Nephron progenitor cell (in vitro differentiated cells): ENCODE measurements at regions not wholly inside any gene's neighbourhood (a gene's known extent, or its start where the extent isn't known, plus 50 kb on each side); places are given as distances from the start of the nearest gene placed in this dataset.

ENCODE experiments used
- DNase-seq: peaks from one replicate; pipeline ENCODE4 v3.0.0; 2021
- H3K27ac Mint-ChIP-seq: 2 replicates; pipeline ENCODE4 v1.8.0; 2021; ENCODE audit warnings: mild to moderate bottlenecking, moderate library complexity, mixed read lengths
- H3K27me3 Mint-ChIP-seq: 2 replicates; pipeline ENCODE4 v1.8.0; 2021; ENCODE audit warnings: mild to moderate bottlenecking, low read depth, mixed read lengths; ENCODE audit not compliant: poor library complexity
- H3K36me3 Mint-ChIP-seq: 2 replicates; pipeline ENCODE4 v1.8.0; 2021; ENCODE audit warnings: low read depth, mixed read lengths
- H3K4me1 Mint-ChIP-seq: 2 replicates; pipeline ENCODE4 v1.8.0; 2021; ENCODE audit warnings: mixed read lengths
- H3K4me3 Mint-ChIP-seq: 2 replicates; pipeline ENCODE4 v1.8.0; 2021; ENCODE audit warnings: mild to moderate bottlenecking, moderate library complexity, mixed read lengths
- H3K9me3 Mint-ChIP-seq: 2 replicates; pipeline ENCODE4 v1.8.0; 2021; ENCODE audit warnings: mild to moderate bottlenecking, moderate library complexity, mixed read lengths
- CTCF ChIP-seq: fragments of 200-600 bp; sonication (generic); IDR thresholded peaks from 2 replicates; pipeline ENCODE4 v1.5.0; 2021; ENCODE audit warnings: antibody characterized with exemption

- no peak for TF ChIP-seq CTCF
- DNase-seq = no peak
- no peak overlapping the region for H3K4me3 Mint-ChIP-seq
- peaks cover 5% of the 10 kb centered on the region for H3K27me3 Mint-ChIP-seq
- no peaks in the 10 kb centered on the region for H3K36me3 Mint-ChIP-seq
- peaks cover 15% of the 10 kb centered on the region for H3K4me1 Mint-ChIP-seq
- peaks cover 8% of the 10 kb centered on the region for H3K9me3 Mint-ChIP-seq
- no peak overlapping the region for H3K27ac Mint-ChIP-seq
These were observed 97.4 kb upstream of the SALL4 start for GRCh38 chr20:51899674-51900073.

- no peak overlapping the region for H3K4me3 Mint-ChIP-seq
- peaks cover 5% of the 10 kb centered on the region for H3K27me3 Mint-ChIP-seq
- no peak for TF ChIP-seq CTCF
- no peaks in the 10 kb centered on the region for H3K36me3 Mint-ChIP-seq
- peaks cover 8% of the 10 kb centered on the region for H3K9me3 Mint-ChIP-seq
- H3K27ac Mint-ChIP-seq = peak overlapping the region; percentile 41
- H3K4me1 Mint-ChIP-seq = peaks cover 17% of the 10 kb centered on the region
- no peak for DNase-seq
These were observed 96.5 kb upstream of the SALL4 start for GRCh38 chr20:51898788-51899187.

GRCh38 chr20:51894619-51895018, 92.3 kb upstream of the SALL4 start:
- no peaks in the 10 kb centered on the region for H3K27me3 Mint-ChIP-seq
- H3K36me3 Mint-ChIP-seq = no peaks in the 10 kb centered on the region
- H3K4me1 Mint-ChIP-seq = peaks cover 23% of the 10 kb centered on the region
- peaks cover 3% of the 10 kb centered on the region for H3K9me3 Mint-ChIP-seq
- no peak for DNase-seq
- H3K4me3 Mint-ChIP-seq = no peak overlapping the region
- TF ChIP-seq CTCF = no peak
- H3K27ac Mint-ChIP-seq = peak overlapping the region; percentile 37

- H3K27me3 Mint-ChIP-seq = no peaks in the 10 kb centered on the region
- H3K4me3 Mint-ChIP-seq = no peak overlapping the region
- H3K4me1 Mint-ChIP-seq = peaks cover 25% of the 10 kb centered on the region
- DNase-seq = no peak
- peak overlapping the region; percentile 34 for H3K27ac Mint-ChIP-seq
- TF ChIP-seq CTCF = no peak
- H3K9me3 Mint-ChIP-seq = peaks cover 3% of the 10 kb centered on the region
- H3K36me3 Mint-ChIP-seq = no peaks in the 10 kb centered on the region
These were observed 91.9 kb upstream of the SALL4 start for GRCh38 chr20:51894201-51894600.

GRCh38 chr20:51893723-51894122, 91.4 kb upstream of the SALL4 start:
- no peak overlapping the region for H3K4me3 Mint-ChIP-seq
- peak overlapping the region; percentile 34 for H3K27ac Mint-ChIP-seq
- TF ChIP-seq CTCF = no peak
- peaks cover 3% of the 10 kb centered on the region for H3K9me3 Mint-ChIP-seq
- H3K27me3 Mint-ChIP-seq = no peaks in the 10 kb centered on the region
- H3K36me3 Mint-ChIP-seq = no peaks in the 10 kb centered on the region
- DNase-seq = no peak
- H3K4me1 Mint-ChIP-seq = peaks cover 29% of the 10 kb centered on the region

GRCh38 chr20:51890003-51890402, 87.7 kb upstream of the SALL4 start:
- DNase-seq = no peak
- Mint-ChIP-seq H3K4me3 (no peak overlapping the region), H3K9me3 (no peaks in the 10 kb centered on the region), H3K27ac (peak overlapping the region; percentile 15), H3K27me3 (no peaks in the 10 kb centered on the region), H3K4me1 (peaks cover 38% of the 10 kb centered on the region), H3K36me3 (no peaks in the 10 kb centered on the region)
- TF ChIP-seq CTCF = no peak
